GM23338 (cell line): ENCODE measurements at regions not wholly inside any gene's neighbourhood (a gene's known extent, or its start where the extent isn't known, plus 50 kb on each side); places are given as distances from the start of the nearest gene placed in this dataset.

Source experiments
- ATAC-seq: fragments of 200-7000 bp; cut with Tn5 transposase; 3 replicates; pipeline ENCODE4 v1.9.1; 2020
- DNase-seq: peaks from one replicate; pipeline ENCODE4 v3.0.0-alpha.2; 2015; ENCODE audit warnings: low spot score
- H2AFZ ChIP-seq: fragments of 200-600 bp; sonication (generic); 2 replicates; pipeline ENCODE4 v1.8.0; 2016; ENCODE audit warnings: antibody characterized with exemption, mild to moderate bottlenecking, moderate library complexity
- H3F3A ChIP-seq: fragments of 200-600 bp; sonication (generic); replicated peaks from 2 replicates; pipeline ENCODE4 v1.8.0; 2017; ENCODE audit warnings: antibody characterized with exemption, mixed run types, low read depth
- H3K27ac ChIP-seq: fragments of 200-600 bp; sonication (generic); 2 replicates; pipeline ENCODE4 v1.6.1; 2016; ENCODE audit warnings: low read depth
- H3K27me3 ChIP-seq: fragments of 200-600 bp; sonication (generic); 2 replicates; pipeline ENCODE4 v1.8.0; 2016; ENCODE audit warnings: mild to moderate bottlenecking, mixed run types, moderate library complexity; ENCODE audit not compliant: insufficient read depth
- H3K36me3 ChIP-seq: fragments of 200-600 bp; sonication (generic); 2 replicates; pipeline ENCODE4 v1.8.0; 2016; ENCODE audit warnings: mild to moderate bottlenecking; ENCODE audit not compliant: insufficient read depth
- H3K4me1 ChIP-seq: fragments of 200-600 bp; sonication (generic); 2 replicates; pipeline ENCODE4 v1.8.0; 2016; ENCODE audit warnings: mild to moderate bottlenecking, moderate library complexity; ENCODE audit not compliant: insufficient read depth
- H3K4me2 ChIP-seq: fragments of 200-600 bp; sonication (generic); 2 replicates; pipeline ENCODE4 v1.7.1; 2017; ENCODE audit warnings: mixed run types
- H3K4me3 ChIP-seq: fragments of 200-600 bp; sonication (generic); 2 replicates; pipeline ENCODE4 v1.6.1; 2016; ENCODE audit warnings: mixed run types
- H3K79me2 ChIP-seq: fragments of 200-600 bp; sonication (generic); replicated peaks from 2 replicates; pipeline ENCODE4 v1.8.0; 2017; ENCODE audit warnings: mild to moderate bottlenecking; ENCODE audit not compliant: insufficient read depth
- H3K9me2 ChIP-seq: fragments of 200-600 bp; sonication (generic); 2 replicates; pipeline ENCODE4 v1.8.0; 2017; ENCODE audit not compliant: insufficient read depth
- H4K20me1 ChIP-seq: fragments of 200-600 bp; sonication (generic); replicated peaks from 2 replicates; pipeline ENCODE4 v1.8.0; 2017; ENCODE audit warnings: mild to moderate bottlenecking; ENCODE audit not compliant: insufficient read depth
- H3K27ac Mint-ChIP-seq: 2 replicates; pipeline ENCODE4 v1.8.0; 2020; ENCODE audit warnings: inconsistent platforms, mild to moderate bottlenecking, moderate library complexity, mixed read lengths
- H3K27me3 Mint-ChIP-seq: 3 replicates; pipeline ENCODE4 v1.8.0; 2022; ENCODE audit warnings: low read depth, mild to moderate bottlenecking, moderate library complexity, mixed read lengths, inconsistent platforms; ENCODE audit not compliant: insufficient read depth, poor library complexity
- H3K36me3 Mint-ChIP-seq: 3 replicates; pipeline ENCODE4 v1.8.0; 2021; ENCODE audit warnings: low read depth, mild to moderate bottlenecking, inconsistent platforms, moderate library complexity, mixed read lengths
- H3K4me1 Mint-ChIP-seq: 3 replicates; pipeline ENCODE4 v1.8.0; 2020; ENCODE audit warnings: mild to moderate bottlenecking, inconsistent platforms, mixed read lengths
- H3K4me3 Mint-ChIP-seq: 3 replicates; pipeline ENCODE4 v1.8.0; 2021; ENCODE audit warnings: moderate library complexity, mild to moderate bottlenecking, inconsistent platforms, mixed read lengths
- H3K9me3 Mint-ChIP-seq: 3 replicates; pipeline ENCODE4 v1.8.0; 2020; ENCODE audit warnings: moderate library complexity, mild to moderate bottlenecking, inconsistent platforms, mixed read lengths
- ETS1 ChIP-seq: IDR thresholded peaks from 2 replicates; pipeline ENCODE4 v1.6.1; 2016; ENCODE audit warnings: antibody characterized with exemption
- NANOG ChIP-seq: IDR thresholded peaks from 2 replicates; pipeline ENCODE4 v1.6.1; 2016; ENCODE audit warnings: antibody characterized with exemption, borderline replicate concordance
- POLR2AphosphoS5 ChIP-seq: IDR thresholded peaks from 2 replicates; pipeline ENCODE4 v1.6.1; 2016; ENCODE audit warnings: antibody characterized with exemption, low read depth
- ZNF114 ChIP-seq: fragments of 250-450 bp; sonication (Bioruptor Pico); IDR thresholded peaks from 2 replicates; pipeline ENCODE4 v1.5.0; 2020; ENCODE audit warnings: mild to moderate bottlenecking, moderate library complexity
- ZNF331 ChIP-seq: fragments of 250-450 bp; sonication (Bioruptor Pico); IDR thresholded peaks from 2 replicates; pipeline ENCODE4 v1.5.0; 2020; ENCODE audit warnings: low read depth, mild to moderate bottlenecking, moderate library complexity
- TF ChIP-seq, protein P1 (sequence below): IDR thresholded peaks from one replicate; pipeline ENCODE4 v1.6.1; 2018; ENCODE audit warnings: antibody characterized with exemption; ENCODE audit not compliant: unreplicated experiment
- TF ChIP-seq, protein P2 (sequence below), 2 experiments: fragments of 200-600 bp in 1 of 2; sonication (generic) in 1 of 2; conservative IDR thresholded peaks; 2 replicates each; pipeline versions ENCODE4 v1.5.1 to v1.6.1; 2016 to 2017; ENCODE audit warnings: antibody characterized with exemption in 2 of 2, low read depth in 2 of 2, mild to moderate bottlenecking in 2 of 2, moderate library complexity in 1 of 2
- TF ChIP-seq, protein P3 (sequence below): fragments of 250-450 bp; sonication (Bioruptor Pico); IDR thresholded peaks from 2 replicates; pipeline ENCODE4 v1.5.0; 2020; ENCODE audit warnings: mild to moderate bottlenecking, moderate library complexity

GRCh38 chr1:60600532-60600931 is 481.8 kb upstream of the NFIA start (continued):
- TF ChIP-seq ETS1, result no peak
- no peak for TF ChIP-seq ZNF114 (CRISPR knock-in tag)
- no peak for TF ChIP-seq ZNF331 (CRISPR knock-in tag)
- TF ChIP-seq, protein P1, sequence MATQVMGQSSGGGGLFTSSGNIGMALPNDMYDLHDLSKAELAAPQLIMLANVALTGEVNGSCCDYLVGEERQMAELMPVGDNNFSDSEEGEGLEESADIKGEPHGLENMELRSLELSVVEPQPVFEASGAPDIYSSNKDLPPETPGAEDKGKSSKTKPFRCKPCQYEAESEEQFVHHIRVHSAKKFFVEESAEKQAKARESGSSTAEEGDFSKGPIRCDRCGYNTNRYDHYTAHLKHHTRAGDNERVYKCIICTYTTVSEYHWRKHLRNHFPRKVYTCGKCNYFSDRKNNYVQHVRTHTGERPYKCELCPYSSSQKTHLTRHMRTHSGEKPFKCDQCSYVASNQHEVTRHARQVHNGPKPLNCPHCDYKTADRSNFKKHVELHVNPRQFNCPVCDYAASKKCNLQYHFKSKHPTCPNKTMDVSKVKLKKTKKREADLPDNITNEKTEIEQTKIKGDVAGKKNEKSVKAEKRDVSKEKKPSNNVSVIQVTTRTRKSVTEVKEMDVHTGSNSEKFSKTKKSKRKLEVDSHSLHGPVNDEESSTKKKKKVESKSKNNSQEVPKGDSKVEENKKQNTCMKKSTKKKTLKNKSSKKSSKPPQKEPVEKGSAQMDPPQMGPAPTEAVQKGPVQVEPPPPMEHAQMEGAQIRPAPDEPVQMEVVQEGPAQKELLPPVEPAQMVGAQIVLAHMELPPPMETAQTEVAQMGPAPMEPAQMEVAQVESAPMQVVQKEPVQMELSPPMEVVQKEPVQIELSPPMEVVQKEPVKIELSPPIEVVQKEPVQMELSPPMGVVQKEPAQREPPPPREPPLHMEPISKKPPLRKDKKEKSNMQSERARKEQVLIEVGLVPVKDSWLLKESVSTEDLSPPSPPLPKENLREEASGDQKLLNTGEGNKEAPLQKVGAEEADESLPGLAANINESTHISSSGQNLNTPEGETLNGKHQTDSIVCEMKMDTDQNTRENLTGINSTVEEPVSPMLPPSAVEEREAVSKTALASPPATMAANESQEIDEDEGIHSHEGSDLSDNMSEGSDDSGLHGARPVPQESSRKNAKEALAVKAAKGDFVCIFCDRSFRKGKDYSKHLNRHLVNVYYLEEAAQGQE, result no peak
- no peak for TF ChIP-seq POLR2AphosphoS5

DNA sequence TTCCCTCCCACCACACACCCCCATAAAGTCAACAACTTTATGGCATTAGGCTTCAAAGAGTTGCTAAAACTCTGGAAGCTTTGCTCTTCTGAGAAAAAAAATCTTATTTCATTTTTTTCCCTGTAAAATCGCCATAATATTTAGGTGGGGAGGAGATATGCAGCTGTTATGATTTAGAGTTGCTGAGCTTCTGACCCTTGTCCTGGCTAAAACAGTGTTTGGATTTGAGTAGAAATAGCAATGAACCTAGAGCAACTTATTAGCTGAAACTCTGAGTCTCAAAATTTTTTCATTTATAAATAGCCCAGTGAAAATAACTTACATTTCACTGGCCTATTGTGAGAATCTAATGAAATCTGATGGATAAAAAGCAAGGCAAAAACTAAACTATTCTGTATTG is 482.8 kb upstream of the NFIA start:
- H3K36me3 Mint-ChIP-seq, result peaks cover 12% of the 10 kb centered on the region; the same call in 2 of the 3 replicates
- no peaks in the 10 kb centered on the region for H3K27me3 Mint-ChIP-seq
- H3K79me2 ChIP-seq, result no peaks in the 10 kb centered on the region
- no peak overlapping the region for H3K27ac Mint-ChIP-seq
- ATAC-seq (no peak), DNase-seq (no peak)
- peaks cover 14% of the 10 kb centered on the region; the same call in 2 of the 3 replicates for H3K9me3 Mint-ChIP-seq
- no peaks in the 10 kb centered on the region for H3K27me3 ChIP-seq
- H3K4me3 ChIP-seq, result no peak overlapping the region
- no peak overlapping the region for H3K27ac ChIP-seq
- H4K20me1 ChIP-seq, result no peaks in the 10 kb centered on the region
- 0 out of 2 replicates have a peak, but pooled peaks cover 3% of the 10 kb centered on the region for H3K9me2 ChIP-seq
- no peaks in the 10 kb centered on the region; the same call in 2 of the 3 replicates for H3K4me1 Mint-ChIP-seq
- H3K4me1 ChIP-seq, result no peaks in the 10 kb centered on the region
- no peak overlapping the region for H3K4me2 ChIP-seq
- H3F3A ChIP-seq, result no peaks in the 10 kb centered on the region
- no peak overlapping the region for H2AFZ ChIP-seq
- H3K4me3 Mint-ChIP-seq, result no peak overlapping the region
- no peaks in the 10 kb centered on the region for H3K36me3 ChIP-seq
- TF ChIP-seq POLR2AphosphoS5 (no peak), NANOG (no peak)
- TF ChIP-seq, protein P2, sequence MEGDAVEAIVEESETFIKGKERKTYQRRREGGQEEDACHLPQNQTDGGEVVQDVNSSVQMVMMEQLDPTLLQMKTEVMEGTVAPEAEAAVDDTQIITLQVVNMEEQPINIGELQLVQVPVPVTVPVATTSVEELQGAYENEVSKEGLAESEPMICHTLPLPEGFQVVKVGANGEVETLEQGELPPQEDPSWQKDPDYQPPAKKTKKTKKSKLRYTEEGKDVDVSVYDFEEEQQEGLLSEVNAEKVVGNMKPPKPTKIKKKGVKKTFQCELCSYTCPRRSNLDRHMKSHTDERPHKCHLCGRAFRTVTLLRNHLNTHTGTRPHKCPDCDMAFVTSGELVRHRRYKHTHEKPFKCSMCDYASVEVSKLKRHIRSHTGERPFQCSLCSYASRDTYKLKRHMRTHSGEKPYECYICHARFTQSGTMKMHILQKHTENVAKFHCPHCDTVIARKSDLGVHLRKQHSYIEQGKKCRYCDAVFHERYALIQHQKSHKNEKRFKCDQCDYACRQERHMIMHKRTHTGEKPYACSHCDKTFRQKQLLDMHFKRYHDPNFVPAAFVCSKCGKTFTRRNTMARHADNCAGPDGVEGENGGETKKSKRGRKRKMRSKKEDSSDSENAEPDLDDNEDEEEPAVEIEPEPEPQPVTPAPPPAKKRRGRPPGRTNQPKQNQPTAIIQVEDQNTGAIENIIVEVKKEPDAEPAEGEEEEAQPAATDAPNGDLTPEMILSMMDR (conservative IDR thresholded peaks at IDR 0.05; ENCODE audit: low read depth in 2 of 2), result no peak
- TF ChIP-seq, protein P3, sequence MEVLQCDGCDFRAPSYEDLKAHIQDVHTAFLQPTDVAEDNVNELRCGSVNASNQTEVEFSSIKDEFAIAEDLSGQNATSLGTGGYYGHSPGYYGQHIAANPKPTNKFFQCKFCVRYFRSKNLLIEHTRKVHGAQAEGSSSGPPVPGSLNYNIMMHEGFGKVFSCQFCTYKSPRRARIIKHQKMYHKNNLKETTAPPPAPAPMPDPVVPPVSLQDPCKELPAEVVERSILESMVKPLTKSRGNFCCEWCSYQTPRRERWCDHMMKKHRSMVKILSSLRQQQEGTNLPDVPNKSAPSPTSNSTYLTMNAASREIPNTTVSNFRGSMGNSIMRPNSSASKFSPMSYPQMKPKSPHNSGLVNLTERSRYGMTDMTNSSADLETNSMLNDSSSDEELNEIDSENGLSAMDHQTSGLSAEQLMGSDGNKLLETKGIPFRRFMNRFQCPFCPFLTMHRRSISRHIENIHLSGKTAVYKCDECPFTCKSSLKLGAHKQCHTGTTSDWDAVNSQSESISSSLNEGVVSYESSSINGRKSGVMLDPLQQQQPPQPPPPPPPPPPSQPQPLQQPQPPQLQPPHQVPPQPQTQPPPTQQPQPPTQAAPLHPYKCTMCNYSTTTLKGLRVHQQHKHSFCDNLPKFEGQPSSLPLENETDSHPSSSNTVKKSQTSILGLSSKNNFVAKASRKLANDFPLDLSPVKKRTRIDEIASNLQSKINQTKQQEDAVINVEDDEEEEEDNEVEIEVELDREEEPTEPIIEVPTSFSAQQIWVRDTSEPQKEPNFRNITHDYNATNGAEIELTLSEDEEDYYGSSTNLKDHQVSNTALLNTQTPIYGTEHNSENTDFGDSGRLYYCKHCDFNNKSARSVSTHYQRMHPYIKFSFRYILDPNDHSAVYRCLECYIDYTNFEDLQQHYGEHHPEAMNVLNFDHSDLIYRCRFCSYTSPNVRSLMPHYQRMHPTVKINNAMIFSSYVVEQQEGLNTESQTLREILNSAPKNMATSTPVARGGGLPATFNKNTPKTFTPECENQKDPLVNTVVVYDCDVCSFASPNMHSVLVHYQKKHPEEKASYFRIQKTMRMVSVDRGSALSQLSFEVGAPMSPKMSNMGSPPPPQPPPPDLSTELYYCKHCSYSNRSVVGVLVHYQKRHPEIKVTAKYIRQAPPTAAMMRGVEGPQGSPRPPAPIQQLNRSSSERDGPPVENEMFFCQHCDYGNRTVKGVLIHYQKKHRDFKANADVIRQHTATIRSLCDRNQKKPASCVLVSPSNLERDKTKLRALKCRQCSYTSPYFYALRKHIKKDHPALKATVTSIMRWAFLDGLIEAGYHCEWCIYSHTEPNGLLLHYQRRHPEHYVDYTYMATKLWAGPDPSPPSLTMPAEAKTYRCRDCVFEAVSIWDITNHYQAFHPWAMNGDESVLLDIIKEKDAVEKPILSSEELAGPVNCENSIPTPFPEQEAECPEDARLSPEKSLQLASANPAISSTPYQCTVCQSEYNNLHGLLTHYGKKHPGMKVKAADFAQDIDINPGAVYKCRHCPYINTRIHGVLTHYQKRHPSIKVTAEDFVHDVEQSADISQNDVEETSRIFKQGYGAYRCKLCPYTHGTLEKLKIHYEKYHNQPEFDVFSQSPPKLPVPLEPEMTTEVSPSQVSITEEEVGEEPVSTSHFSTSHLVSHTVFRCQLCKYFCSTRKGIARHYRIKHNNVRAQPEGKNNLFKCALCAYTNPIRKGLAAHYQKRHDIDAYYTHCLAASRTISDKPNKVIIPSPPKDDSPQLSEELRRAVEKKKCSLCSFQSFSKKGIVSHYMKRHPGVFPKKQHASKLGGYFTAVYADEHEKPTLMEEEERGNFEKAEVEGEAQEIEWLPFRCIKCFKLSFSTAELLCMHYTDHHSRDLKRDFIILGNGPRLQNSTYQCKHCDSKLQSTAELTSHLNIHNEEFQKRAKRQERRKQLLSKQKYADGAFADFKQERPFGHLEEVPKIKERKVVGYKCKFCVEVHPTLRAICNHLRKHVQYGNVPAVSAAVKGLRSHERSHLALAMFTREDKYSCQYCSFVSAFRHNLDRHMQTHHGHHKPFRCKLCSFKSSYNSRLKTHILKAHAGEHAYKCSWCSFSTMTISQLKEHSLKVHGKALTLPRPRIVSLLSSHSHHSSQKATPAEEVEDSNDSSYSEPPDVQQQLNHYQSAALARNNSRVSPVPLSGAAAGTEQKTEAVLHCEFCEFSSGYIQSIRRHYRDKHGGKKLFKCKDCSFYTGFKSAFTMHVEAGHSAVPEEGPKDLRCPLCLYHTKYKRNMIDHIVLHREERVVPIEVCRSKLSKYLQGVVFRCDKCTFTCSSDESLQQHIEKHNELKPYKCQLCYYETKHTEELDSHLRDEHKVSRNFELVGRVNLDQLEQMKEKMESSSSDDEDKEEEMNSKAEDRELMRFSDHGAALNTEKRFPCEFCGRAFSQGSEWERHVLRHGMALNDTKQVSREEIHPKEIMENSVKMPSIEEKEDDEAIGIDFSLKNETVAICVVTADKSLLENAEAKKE (CRISPR knock-in tag), result no peak
- TF ChIP-seq, protein P1, result no peak
